ENCODE measurements at regions not wholly inside any gene's neighbourhood (a gene's known extent, or its start where the extent isn't known, plus 50 kb on each side); places are given as distances from the start of the nearest gene placed in this dataset.

DNA sequence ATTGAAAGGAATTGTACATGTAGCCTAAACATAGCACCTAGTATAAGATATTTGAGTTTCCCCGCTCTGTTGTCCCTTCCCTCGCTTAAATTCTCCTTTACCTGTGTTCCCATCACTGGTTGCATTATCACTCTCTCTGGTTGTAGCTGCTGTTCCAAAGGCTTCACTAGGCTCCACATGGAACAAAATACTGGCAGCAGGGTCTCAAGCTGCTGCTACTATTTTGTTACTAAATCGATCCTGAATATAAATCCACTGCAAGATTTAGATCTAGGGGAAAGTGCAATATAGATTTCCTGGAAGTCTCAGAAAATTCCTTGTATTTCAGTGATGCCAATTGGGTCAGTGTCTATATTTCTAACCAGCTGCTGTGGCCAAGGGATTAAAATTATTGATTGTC lies 443.5 kb downstream of the SATB2 start:
- Histone ChIP-seq H3K27ac (ENCODE audit: extremely low read depth, low read depth, low read length) (no peak overlapping the region), H2AFZ (ENCODE audit: low read depth, low read length) (no peak overlapping the region)
- in situ Hi-C loops (cut with MboI): no loop called here

More for the DNA sequence above, 443.5 kb downstream of the SATB2 start:
- Histone ChIP-seq H4K20me1 (replicated peaks; ENCODE audit: control insufficient read depth, insufficient read depth, low read length) (no peaks in the 10 kb centered on the region), H3K9me1 (ENCODE audit: control insufficient read depth, insufficient read depth, low read length) (no peaks in the 10 kb centered on the region), H3K27me3 (ENCODE audit: control insufficient read depth in 2 of 2, insufficient read depth in 2 of 2, low read length in 2 of 2) (no peaks in the 10 kb centered on the region), H3K36me3 (ENCODE audit: control insufficient read depth, insufficient read depth, low read length) (no peaks in the 10 kb centered on the region), H3K9ac (ENCODE audit: insufficient read depth in 1 of 2, low read depth in 2 of 2, low read length in 2 of 2) (no peak overlapping the region), H3K4me3 (no peak overlapping the region), H3K4me1 (replicated peaks in 1 of 2; ENCODE audit: control insufficient read depth in 2 of 2, insufficient read depth in 2 of 2, low read length in 2 of 2) (no peaks in the 10 kb centered on the region), H3K4me2 (ENCODE audit: insufficient read depth, low read length) (no peak overlapping the region), H3K9me3 (replicated peaks; ENCODE audit: control insufficient read depth, insufficient read depth, low read depth, low read length) (no peaks in the 10 kb centered on the region), H3K79me2 (ENCODE audit: control insufficient read depth, insufficient read depth, low read length) (no peaks in the 10 kb centered on the region)
- BruUV-seq (replicated peaks): no TSS peak
- TF ChIP-seq KDM5B (IDR thresholded peaks at IDR 0.05; ENCODE audit: insufficient replicate concordance, low read depth, low read length) (no peak), MCM2 (IDR thresholded peaks at IDR 0.05; ENCODE audit: low read depth) (no peak), GTF2B (IDR thresholded peaks at IDR 0.05; ENCODE audit: extremely low read depth, insufficient read length) (no peak), RFX7 (CRISPR knock-in tag; IDR thresholded peaks at IDR 0.05) (no peak), ZBTB43 (CRISPR knock-in tag; IDR thresholded peaks at IDR 0.05) (no peak)
- FAIRE-seq: no peak
- POLR2A ChIA-PET: no interaction called here
- WGBS (ENCODE audit: insufficient coverage, low coverage, missing lambda C conversion rate): 0% methylated on average over 3 of the region's 3 CpGs
- CTCF ChIA-PET (ENCODE audit: low intra/inter-chr PET ratio): no interaction called here
- no peak for ATAC-seq
- intact Hi-C loops (cut with micrococcal nuclease): no loop called here
- no peak for DNase-seq (ENCODE audit: extremely low read depth in 1 of 4, low spot score in 3 of 4)
